ENCODE measurements at regions not wholly inside any gene's neighbourhood (a gene's known extent, or its start where the extent isn't known, plus 50 kb on each side); places are given as distances from the start of the nearest gene placed in this dataset.

DNA sequence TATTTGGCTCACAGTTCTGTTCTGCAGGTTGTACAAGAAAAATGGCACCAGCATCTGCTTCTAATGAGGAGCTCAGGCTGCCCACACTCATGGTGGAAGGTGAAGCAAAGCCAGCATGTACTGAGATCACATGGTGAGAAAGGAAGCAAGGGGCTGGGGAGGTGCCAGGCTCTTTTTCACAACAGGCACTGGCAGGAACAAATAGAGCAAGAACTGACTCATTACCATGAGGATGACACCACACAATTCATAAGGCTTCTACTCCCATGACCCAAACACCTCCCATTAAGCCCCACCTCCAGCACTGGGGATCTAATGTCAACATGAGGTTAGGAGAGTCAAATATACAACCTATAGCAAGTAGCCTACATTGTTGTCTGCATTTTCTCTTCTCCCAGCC, 522.6 kb downstream of the RFC3 start:
- H4K20me1 ChIP-seq (ENCODE audit: insufficient read depth, low read length, poor library complexity, severe bottlenecking) = no peaks in the 10 kb centered on the region
- H3K36me3 ChIP-seq (ENCODE audit: insufficient read depth, low read length) = no peaks in the 10 kb centered on the region
- H3K4me2 ChIP-seq (ENCODE audit: low read depth, low read length, poor library complexity, severe bottlenecking) = no peak overlapping the region
- no peaks in the 10 kb centered on the region for H3K9me2 ChIP-seq (replicated peaks; ENCODE audit: low read depth, low read length)
- H3K4me3 ChIP-seq (ENCODE audit: low read length, poor library complexity, severe bottlenecking) = no peak overlapping the region
- H3F3A ChIP-seq (ENCODE audit: low read depth) = no peaks in the 10 kb centered on the region
- TF ChIP-seq, protein P1, sequence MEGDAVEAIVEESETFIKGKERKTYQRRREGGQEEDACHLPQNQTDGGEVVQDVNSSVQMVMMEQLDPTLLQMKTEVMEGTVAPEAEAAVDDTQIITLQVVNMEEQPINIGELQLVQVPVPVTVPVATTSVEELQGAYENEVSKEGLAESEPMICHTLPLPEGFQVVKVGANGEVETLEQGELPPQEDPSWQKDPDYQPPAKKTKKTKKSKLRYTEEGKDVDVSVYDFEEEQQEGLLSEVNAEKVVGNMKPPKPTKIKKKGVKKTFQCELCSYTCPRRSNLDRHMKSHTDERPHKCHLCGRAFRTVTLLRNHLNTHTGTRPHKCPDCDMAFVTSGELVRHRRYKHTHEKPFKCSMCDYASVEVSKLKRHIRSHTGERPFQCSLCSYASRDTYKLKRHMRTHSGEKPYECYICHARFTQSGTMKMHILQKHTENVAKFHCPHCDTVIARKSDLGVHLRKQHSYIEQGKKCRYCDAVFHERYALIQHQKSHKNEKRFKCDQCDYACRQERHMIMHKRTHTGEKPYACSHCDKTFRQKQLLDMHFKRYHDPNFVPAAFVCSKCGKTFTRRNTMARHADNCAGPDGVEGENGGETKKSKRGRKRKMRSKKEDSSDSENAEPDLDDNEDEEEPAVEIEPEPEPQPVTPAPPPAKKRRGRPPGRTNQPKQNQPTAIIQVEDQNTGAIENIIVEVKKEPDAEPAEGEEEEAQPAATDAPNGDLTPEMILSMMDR (conservative IDR thresholded peaks at IDR 0.05; ENCODE audit: low read length) = no peak
- TF ChIP-seq EZH2phosphoT487 (IDR thresholded peaks at IDR 0.05; ENCODE audit: borderline replicate concordance) = no peak
- no peaks in the 10 kb centered on the region for H3K27me3 ChIP-seq (ENCODE audit: insufficient read depth, low read length, poor library complexity, severe bottlenecking)
- H3K9me3 ChIP-seq (ENCODE audit: insufficient read depth, low read depth, low read length) = no peaks in the 10 kb centered on the region
- H3K79me2 ChIP-seq (ENCODE audit: insufficient read depth, low read length) = no peaks in the 10 kb centered on the region
- no peaks in the 10 kb centered on the region for H3K4me1 ChIP-seq (ENCODE audit: insufficient read depth, low read length, poor library complexity, severe bottlenecking)
- no peak overlapping the region for H3K9ac ChIP-seq (ENCODE audit: low read depth, low read length, poor library complexity, severe bottlenecking)
- H2AFZ ChIP-seq (ENCODE audit: low read length) = no peak overlapping the region

DNA sequence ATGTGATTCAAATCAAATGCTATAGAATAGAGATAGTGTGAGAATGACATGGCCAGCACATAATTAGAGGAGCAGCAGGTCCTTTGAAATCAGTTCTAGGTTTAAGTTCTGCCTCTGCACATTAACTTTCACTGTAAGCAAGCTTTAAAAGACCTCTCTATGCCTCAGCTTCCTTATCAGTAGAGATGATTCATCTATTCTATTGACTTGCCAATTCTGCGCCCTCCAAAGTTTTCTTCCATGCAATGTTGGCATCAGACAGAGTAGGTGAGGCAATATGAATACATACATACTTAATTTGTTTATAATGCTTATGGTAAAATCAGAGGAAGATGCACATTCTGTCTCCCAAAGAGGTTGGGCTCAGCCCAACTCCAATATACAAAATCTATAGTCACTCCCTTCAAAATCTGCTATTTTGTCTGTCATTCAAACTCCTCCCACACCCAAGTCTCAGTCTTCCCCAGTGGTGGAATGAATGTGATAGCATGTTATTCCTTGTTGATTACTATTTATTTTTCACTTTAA, 525.5 kb downstream of the RFC3 start:
- no peaks in the 10 kb centered on the region for H3K9me2 ChIP-seq (replicated peaks; ENCODE audit: low read depth, low read length)
- H3K9me3 ChIP-seq (ENCODE audit: insufficient read depth, low read depth, low read length) = no peaks in the 10 kb centered on the region
- H3K9ac ChIP-seq (ENCODE audit: low read depth, low read length, poor library complexity, severe bottlenecking) = no peak overlapping the region
- H2AFZ ChIP-seq (ENCODE audit: low read length) = no peak overlapping the region
- H4K20me1 ChIP-seq (ENCODE audit: insufficient read depth, low read length, poor library complexity, severe bottlenecking) = no peaks in the 10 kb centered on the region
- H3K4me3 ChIP-seq (ENCODE audit: low read length, poor library complexity, severe bottlenecking) = no peak overlapping the region
- H3K4me1 ChIP-seq (ENCODE audit: insufficient read depth, low read length, poor library complexity, severe bottlenecking) = no peaks in the 10 kb centered on the region
- no peaks in the 10 kb centered on the region for H3F3A ChIP-seq (ENCODE audit: low read depth)
- no peaks in the 10 kb centered on the region for H3K27me3 ChIP-seq (ENCODE audit: insufficient read depth, low read length, poor library complexity, severe bottlenecking)
- H3K79me2 ChIP-seq (ENCODE audit: insufficient read depth, low read length) = no peaks in the 10 kb centered on the region
- H3K4me2 ChIP-seq (ENCODE audit: low read depth, low read length, poor library complexity, severe bottlenecking) = no peak overlapping the region
- no peaks in the 10 kb centered on the region for H3K36me3 ChIP-seq (ENCODE audit: insufficient read depth, low read length)
- no peak for TF ChIP-seq EZH2phosphoT487 (IDR thresholded peaks at IDR 0.05; ENCODE audit: borderline replicate concordance)
- TF ChIP-seq, protein P1 (conservative IDR thresholded peaks at IDR 0.05; ENCODE audit: low read length) = no peak

DNA sequence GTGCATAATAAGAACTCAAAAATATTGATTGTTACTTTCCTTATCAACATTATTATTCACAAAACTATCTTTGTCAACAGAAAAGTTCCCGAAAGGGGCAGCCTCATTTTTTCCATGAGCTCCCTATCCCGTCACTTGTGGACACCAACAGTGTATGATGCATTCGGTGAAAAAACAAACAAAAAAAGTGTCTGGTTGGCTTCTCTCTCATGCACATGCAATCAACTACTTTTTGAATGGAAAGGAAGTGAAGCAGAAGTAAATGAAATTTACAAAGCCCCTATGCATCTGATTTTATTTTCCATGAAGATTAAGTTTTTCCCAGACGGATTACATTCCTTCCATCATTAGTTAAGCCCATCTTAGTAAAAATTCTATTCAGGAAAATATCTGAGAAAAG, 526.9 kb downstream of the RFC3 start:
- no peaks in the 10 kb centered on the region for H3F3A ChIP-seq (ENCODE audit: low read depth)

More for the DNA sequence above, 526.9 kb downstream of the RFC3 start:
- Histone ChIP-seq H3K9ac (ENCODE audit: low read depth, low read length, poor library complexity, severe bottlenecking) (no peak overlapping the region), H3K4me1 (ENCODE audit: insufficient read depth, low read length, poor library complexity, severe bottlenecking) (no peaks in the 10 kb centered on the region), H4K20me1 (ENCODE audit: insufficient read depth, low read length, poor library complexity, severe bottlenecking) (no peaks in the 10 kb centered on the region), H2AFZ (ENCODE audit: low read length) (no peak overlapping the region), H3K9me3 (ENCODE audit: insufficient read depth, low read depth, low read length) (no peaks in the 10 kb centered on the region), H3K4me2 (ENCODE audit: low read depth, low read length, poor library complexity, severe bottlenecking) (no peak overlapping the region), H3K27me3 (ENCODE audit: insufficient read depth, low read length, poor library complexity, severe bottlenecking) (no peaks in the 10 kb centered on the region), H3K36me3 (ENCODE audit: insufficient read depth, low read length) (no peaks in the 10 kb centered on the region), H3K79me2 (ENCODE audit: insufficient read depth, low read length) (no peaks in the 10 kb centered on the region), H3K9me2 (replicated peaks; ENCODE audit: low read depth, low read length) (no peaks in the 10 kb centered on the region), H3K4me3 (ENCODE audit: low read length, poor library complexity, severe bottlenecking) (no peak overlapping the region)
- TF ChIP-seq, protein P1 (conservative IDR thresholded peaks at IDR 0.05; ENCODE audit: low read length) = no peak
- no peak for TF ChIP-seq EZH2phosphoT487 (IDR thresholded peaks at IDR 0.05; ENCODE audit: borderline replicate concordance)
